AG08396 (cell line): ENCODE measurements at regions not wholly inside any gene's neighbourhood (a gene's known extent, or its start where the extent isn't known, plus 50 kb on each side); places are given as distances from the start of the nearest gene placed in this dataset.
A peak's percentile ranks its signal among the peaks of the same experiment; 100 is the strongest.
"Not testable (repeated sequence)": the region's sequence is repeated elsewhere in the genome, so short reads cannot be mapped to it uniquely, and the experiment has no call there.

ENCODE experiments used
- DNase-seq: peaks from one replicate; pipeline ENCODE4 v3.0.0; 2012; ENCODE audit warnings: low spot score, mixed read lengths

DNA sequence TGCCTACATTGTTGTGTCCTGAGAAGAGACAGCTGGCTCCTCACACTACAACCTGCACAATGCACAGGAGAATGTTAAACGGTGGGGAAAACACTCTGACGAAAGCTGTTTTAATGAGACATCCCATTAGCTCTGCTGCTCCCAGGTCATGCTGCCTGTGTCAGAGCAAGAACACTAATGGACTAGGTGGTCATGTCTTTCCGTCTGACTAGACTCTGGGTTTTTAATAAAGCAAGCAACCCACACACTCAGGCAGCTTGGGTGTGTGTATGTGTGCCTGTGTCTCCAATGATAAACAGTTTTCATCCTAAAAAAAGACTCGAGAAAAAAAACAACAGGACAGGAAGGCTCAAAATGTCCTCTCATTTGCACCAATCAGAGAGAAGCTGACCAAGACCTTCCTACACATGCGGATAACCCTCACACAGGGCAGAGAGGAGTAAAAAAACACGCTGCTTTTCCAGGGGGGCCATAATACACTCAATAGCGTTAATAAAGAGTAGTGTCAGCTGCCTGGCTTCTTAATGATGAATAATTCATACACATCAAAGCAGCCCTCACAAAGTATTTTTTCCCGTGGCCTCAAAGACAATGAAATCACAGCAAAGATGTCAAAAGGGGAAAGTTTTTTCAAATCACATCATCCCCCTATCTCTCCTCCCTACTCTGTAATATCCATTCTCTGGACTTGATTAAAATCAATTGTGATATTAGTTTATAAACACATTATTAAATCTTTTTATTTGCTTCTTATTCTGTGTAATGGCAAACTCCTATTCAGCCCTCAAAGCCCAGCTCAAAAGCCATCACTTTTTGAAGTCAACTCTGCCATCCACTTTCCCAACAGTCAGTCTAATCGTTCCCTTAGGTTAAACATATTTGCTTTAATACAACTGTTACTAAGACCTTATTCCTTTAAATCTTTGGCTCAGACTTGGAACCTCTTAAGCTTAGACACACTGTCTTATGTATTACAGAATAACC, 244.2 kb upstream of the CDH11 start:
- no peak for DNase-seq

DNA sequence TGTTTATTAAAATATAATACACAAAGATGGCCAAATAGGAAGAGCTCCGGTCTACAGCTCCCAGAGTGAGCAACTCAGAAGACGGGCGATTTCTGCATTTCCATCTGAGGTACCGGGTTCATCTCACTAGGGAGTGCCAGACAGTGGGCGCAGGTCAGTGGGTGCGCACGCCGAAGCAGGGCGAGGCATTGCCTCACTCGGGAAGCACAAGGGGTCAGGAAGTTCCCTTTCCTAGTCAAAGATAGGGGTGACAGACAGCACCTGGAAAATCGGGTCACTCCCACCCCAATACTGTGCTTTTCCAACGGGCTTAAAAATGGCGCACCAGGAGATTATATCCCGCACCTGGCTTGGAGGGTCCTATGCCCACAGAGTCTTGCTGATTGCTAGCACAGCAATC, 234.9 kb upstream of the CDH11 start:
- not testable (repeated sequence) for DNase-seq

DNA sequence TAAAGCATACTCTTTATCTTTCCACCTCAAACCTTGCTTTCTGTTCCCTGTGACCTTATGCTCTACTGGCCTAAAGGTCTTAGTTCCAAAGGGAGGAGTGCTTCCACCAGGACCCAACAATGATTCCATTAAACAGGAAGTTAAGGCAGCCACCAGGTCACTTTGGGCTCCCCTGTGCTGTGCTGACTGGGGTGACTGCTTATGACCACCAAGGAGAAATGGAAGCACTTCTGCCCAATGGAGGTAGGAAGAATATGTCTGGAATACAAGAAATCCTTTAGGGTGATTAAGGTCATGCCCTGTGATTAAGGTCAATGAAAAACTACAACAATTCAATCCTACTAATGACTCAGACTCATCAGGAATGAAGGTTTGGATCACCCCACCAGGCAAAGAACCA, 233.8 kb upstream of the CDH11 start:
- DNase-seq, result no peak

DNA sequence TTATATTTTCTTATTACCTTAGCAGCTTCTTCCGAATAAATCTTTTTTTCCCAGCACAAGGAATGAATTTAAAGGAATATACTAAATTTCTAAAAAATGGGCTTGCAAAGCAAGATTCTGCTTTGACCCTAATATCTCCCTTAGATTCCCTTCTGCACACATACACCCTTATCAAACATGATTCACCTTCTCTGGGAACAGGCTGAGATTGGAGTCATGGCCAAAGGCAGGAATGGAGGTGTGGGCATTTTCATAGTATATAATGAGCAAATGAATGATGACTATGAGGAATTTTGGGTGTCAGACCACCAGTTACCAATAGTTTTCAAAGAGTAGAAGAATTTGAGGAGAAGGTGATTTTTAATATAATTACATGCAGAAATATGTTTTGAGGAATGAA, 231.3 kb upstream of the CDH11 start:
- DNase-seq, result no peak

DNA sequence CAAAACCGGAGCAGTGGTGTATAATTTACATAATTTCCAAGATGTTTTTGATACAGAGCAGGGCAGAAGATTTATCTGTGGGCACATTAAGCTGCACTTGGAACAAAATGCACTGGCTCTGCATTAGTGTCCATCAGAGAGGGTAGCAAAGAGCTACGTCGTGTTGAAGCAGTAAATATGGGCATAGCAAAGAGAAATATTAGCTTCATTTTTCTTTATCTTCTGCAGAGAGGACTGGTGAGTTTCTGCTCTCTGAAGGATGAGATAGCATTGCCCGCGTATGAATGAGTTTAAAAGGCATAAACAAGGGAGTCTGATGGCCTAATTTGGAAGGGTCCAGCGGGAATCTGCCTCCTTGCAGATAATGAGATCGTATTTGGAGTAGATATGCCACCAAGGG, 227.8 kb upstream of the CDH11 start:
- no peak for DNase-seq

DNA sequence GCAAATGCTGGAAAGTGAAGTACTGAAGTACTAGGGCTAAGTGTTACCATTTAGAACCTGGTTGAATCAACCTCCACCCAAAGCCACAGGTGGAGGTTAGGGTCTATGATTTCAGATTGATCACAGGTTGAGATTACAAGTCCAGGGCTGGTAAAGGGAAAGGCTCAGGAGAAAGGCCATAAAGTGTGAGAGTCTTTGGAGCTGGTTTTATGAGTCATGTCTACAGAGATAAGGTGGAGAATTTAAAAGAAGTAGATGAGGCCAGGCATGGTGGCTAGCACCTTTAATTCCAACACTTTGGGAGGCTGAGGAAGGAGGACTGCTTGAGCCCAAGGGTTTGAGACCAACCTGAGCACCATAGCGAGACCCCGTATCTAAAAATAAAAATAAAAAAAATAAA, 221.7 kb upstream of the CDH11 start:
- DNase-seq, result no peak

DNA sequence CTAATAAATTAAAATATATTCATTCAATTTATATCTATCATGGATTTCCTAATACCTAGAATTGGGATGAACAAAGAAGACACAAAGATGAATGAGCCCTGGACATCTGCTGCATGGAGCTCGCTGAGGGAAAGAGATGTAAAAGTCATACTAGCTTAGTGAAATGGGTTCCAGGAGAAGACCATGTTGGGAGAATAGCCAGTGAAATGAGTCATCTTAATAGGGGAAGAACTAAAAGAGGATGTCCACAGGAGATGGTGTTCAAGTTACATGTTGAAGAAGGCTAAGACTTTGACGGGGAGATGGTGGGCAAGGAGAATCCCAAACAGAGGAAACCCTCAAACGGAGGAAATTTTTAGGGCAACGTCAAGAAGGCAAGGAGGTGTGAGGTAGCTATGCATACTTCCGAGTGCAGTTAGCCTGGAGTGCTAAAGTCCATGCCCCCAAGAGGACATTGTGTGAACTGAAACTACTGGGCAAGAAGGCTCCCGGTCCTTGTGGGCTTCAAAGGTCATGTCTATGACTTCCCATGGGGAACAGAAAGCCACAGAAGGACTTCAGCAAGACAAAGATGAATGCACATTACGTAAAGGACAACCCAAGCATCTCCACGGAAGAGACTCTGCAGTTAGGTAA, 220.5 kb upstream of the CDH11 start:
- no peak for DNase-seq

DNA sequence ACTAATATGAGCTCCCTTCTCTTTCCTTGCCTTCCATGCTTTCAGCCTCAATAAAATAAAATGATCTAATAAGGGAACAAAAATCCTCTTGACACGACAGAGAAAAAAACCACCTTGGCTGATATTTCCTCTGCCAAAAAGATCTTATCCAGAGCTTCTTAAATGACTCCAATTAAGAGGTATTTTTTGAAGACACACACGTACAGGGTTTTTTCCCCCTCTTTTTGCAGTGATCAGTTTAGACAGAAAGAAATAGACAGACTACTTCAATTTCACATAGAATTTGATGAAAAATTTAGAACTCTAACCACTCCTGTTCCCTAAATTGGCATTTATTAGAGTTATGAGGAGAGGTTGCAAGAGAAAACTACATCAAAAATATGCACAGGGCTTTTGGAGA, 217.2 kb upstream of the CDH11 start:
- DNase-seq, result no peak

DNA sequence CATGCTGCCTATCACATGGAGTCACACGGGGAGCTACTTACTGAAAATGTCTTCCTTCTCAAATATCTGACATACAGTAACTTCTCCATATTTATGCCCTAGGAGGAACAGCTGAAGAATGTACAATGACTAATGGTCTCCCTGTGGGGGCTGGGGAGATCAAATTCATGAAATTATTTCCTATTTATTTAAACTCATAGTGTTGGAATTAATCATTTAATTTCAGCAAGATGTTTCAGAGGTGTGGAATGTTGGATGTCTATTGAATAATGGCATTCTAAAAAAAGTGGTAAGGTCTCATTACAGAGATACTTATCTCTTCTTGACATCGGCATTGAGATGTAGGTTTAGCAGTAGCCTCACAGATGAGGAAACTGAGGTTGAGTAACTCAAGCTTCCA, 214.3 kb upstream of the CDH11 start:
- peak; percentile 41 for DNase-seq

DNA sequence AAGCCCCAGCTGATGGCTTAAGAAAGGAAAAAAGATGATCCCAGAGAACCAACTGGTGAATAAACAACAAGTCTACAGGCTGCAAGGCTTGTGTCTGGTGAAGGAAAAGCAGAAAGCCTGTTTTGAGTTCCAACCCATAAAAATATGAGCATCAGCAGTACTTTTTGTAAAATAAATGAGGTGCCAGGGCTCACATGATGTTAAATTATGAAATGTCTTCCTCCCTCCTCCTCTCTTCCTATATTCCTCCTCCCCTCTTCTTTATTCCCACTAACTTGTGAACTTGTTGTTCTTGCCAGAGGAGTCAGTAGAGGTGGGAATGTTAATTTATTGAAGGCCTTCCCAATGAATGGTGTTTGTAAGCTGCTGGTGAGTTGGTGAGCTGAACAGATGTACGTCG, 212.2 kb upstream of the CDH11 start:
- DNase-seq, result no peak

DNA sequence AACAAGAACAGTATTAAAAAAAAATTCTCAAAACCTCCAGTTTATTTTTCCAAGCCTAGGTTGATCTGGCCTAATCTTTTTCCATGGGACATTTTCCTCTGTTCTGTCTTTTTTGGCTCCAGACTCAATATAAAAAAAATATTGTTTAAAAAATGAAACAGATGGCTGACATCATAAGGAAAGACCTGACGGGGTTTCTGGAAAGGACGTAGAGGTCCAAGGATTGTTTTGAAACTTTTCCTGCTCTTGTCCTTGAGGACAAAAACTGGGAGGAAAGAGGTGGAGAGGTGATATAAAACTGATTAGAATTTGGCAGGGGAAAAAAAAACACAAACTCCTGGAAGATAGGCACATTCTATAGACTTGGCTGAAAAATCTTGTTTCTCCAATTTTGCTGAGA, 211.4 kb upstream of the CDH11 start:
- DNase-seq, result no peak

DNA sequence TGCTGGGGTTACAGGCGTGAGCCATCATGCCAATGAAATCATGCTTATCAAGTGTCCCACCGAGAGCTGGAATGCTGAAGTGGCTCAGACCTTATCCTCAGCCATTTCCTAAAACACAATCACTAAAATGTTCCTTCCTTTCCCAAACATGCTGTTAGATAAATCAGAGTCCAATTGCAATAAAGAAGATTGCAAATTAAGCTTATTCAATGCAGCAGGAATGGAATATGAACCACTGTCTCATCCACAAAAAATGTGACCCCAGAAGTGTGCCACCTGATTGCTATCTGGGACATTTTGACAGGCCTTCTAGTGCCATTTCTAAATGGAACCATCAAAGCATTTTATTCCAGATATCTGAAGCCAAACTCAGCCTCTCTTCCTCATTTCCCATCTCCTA, 205.5 kb upstream of the CDH11 start:
- DNase-seq, result no peak

DNA sequence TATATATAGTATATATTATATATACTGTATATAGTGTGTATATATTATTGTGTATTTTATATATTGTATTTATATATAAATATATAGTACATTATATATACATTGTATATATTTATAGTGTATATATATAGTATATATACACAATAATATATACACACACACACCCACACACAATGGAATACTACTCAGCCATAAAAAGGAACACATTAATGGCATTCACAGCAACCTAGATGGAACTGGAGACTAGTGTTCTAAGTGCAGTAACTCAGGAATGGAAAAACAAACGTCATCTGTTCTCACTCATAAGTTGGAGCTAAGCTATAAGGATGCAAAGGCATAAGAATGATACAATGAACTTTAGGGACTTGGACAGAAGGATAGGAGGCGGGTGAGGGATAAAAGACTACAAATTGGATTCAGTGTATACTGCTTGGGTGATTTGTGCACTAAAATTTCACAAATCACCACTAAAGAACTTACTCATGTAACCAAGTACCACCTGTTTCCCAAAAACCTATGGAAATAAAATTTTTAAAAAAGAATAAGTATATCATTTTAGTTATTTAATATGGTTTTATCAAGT, 201.9 kb upstream of the CDH11 start:
- DNase-seq, result no peak

DNA sequence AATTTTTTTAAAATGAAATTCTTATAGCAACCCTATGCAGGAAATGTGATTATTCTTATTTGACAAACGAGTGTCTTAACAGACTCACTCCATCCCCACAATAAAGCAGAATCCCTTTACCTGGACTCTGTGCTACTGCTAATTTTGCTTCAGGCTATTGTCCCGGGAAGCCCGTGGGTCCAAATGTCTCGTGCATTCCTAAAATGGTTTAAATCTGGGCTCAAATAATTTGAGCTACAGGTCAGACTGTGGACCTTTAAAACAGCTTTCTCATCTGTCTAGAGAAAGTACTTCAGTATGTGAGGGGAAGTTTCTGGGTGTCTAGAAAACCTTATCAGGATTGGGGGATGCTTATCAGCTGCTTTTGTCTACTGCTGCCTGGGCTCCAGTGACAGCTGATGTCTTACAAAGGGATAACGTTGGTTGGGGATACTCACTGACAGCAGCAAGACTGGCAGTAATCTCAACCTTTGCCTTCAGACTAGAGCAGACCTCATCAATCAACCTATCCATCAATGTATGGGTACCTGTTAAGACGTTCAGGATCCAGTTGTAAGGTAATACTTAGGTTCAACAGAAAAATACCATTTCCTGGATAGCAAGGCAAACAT, 197.9 kb upstream of the CDH11 start:
- DNase-seq, result no peak

DNA sequence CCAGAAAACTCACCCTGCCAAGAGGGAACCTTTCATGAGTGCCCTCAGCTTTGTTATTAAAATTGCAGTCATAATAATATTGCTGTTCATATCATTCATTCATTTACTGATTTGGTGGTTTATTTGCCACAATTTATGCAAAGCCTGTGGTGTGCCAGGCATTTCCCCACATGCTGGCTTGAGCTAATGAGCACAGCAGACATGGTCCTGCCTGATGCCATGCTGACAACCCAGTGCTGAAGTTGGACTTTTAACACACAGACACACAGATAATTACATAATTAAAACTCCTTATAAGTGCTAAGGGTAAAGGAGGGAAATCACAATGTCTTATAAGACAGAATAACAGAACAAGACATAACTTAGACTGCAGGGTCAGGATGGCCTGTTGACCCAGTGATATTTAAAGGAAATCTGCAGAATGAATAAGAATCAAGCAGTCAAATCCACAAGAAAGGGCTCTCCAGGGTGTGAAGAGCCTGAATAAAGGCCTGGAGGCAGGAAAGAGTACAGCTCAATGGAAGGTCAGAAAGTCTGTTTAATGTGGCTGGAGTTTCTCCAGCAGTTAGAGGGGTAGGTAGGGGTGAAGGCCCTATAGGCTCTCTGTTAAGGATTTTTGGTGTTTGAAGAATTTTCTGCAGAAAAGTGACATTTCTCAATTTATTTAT, 196.9 kb upstream of the CDH11 start:
- no peak for DNase-seq

DNA sequence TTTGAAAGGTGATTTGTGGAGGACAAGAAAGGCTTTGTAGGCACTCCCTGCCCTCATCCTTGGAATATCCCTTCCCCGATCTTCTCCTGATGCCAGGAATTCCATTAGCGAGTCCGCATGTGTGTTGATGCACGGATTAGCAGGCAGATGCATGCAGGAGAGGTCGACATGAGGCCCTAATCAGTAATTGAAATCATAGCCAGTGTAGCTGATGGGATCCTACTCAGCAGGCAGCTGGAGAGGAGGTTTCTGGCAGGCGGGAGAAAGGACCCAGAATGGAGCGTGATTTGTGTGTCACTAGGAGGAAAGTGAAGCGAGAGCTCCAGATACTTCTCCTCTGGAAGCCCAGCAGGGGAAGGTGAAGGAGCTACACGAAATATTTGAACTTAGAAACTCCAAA, 196.3 kb upstream of the CDH11 start:
- no peak for DNase-seq

DNA sequence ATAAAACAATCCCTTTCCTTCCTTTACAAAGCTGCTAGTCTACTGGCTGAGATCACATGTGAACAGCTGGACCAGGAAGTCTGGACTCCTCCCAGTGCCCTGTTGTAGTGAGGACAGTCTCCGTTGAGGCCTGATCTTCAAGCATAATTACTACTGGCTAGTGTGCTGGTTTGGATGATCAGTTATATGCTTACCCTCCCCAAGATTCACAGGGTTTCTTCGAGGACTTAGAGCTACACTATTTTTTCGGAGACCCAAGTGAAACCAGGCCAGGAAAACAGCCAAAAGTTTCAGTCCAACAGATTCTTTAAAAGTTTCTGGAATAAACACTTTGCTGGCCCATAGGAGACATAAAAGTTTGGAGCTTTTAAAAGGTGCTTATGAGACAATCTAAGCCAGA, 194.9 kb upstream of the CDH11 start:
- DNase-seq, result no peak

DNA sequence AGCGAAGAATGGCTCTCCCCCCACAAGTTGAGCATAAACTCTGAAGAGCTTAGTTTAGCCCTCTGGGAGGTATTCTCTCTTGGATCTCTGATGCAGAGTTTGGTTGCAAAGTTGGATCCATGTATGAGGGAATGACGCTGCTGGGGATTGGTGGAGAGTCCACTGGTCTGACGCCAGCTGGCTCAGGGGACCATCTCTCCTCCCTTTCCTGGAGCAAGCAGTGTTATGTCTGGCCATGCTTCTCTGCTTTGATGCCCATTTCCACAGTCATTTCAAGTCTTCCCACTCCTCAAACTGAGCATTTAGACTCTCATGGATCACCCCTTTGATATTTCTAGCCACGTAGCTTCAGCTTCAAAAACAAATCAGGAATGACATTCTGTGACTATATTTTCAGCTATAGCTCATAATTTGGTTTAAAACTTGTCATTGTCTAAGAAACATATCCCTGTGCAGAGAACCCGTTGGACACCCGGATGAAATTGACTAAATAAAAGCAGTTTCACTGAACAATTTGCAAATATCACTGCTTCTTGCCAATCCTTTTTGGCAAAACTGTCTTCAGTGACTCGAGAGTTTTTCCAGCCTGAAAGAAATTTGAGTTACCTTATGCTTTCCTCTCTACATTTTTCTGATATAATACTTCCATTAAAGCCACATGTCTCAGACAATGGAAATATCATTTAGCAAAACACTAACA, 193.4 kb upstream of the CDH11 start:
- DNase-seq, result no peak

DNA sequence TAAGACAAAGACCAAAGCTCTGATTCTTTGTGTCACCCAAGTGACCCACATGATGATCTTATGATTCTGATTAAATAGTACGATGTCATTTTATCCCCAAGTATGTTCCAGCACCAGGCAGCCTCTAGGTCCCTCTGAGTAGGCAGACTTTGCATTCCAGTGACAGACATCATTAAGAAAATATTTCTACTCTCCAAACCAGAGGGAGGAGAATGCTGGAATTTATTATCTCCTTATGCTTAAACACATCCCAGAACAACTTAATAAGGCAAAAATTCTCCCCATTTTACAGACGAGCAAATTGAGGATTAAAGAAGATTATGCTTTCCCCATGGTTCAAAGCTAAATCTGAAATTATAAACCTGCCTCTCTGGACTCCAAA, 192.8 kb upstream of the CDH11 start:
- DNase-seq, result peak; percentile 28

DNA sequence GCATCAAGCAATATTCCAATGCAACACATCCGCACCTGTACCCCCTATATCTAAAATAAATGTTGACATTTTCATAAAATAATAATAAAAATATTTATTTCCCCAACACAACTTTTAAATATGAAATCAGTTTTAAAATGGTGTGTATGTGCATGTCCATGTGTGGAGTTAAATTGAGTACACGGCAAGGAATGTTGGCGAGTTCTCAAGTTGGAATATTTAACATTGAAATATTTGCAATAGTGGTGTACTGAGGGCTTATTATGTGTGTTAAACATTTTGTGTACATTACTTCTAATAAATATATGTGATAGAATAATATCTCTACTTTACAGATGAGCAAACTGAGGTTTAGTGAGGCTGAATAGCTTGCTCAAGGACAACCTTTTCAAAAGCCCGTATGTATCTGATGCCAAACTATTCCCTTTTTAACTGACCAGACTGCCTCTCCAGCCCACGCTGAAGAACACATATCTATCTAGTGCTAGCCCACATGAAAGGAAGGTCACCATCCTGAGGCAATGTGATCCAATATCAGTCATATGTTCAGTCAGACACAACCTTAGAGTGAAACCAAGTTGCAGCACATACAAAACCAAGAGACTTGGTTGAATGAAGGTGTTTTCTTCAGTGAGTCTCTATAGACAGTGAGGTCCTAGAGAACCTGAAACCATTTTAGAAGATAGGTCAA, 192.2 kb upstream of the CDH11 start:
- DNase-seq, result no peak

DNA sequence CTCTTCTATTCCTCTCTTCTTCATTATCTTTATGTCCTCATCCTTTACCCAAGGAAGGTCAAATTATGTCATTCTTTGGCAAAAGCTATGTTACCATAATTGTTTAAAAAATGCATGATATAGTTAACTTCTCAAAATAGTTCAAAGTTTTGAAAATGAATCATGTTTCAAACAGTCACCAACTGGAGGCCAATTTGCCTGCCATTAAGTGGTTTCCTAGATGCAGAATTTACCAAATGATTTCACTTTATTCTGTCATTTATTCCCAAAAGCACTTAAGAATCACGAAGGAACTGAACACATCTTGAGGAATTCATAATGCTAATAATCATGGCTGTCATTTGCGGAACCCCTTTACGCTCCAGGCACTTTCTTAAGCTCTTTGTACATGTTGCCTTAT, 190.9 kb upstream of the CDH11 start:
- no peak for DNase-seq
